A673 (cell line): ENCODE measurements at regions not wholly inside any gene's neighbourhood (a gene's known extent, or its start where the extent isn't known, plus 50 kb on each side); places are given as distances from the start of the nearest gene placed in this dataset.

Experiments used
- CTCF ChIP-seq: fragments of 300-800, 200-600 bp; sonication (generic); conservative IDR thresholded peaks from 2 replicates; pipeline ENCODE4 v1.5.1; 2017; ENCODE audit warnings: low read depth, mild to moderate bottlenecking, antibody characterized with exemption, low read length, moderate library complexity, mixed read lengths
- EZH2 ChIP-seq: fragments of 200-600 bp; sonication (generic); IDR thresholded peaks from 2 replicates; pipeline ENCODE4 v1.6.1; 2017; ENCODE audit warnings: borderline replicate concordance, low read depth, mild to moderate bottlenecking, mixed read lengths, antibody characterized with exemption, low read length; ENCODE audit not compliant: poor library complexity, severe bottlenecking

GRCh38 chr17:51439395-51440229 lies 179.3 kb downstream of the UTP18 start:
- TF ChIP-seq EZH2 (no peak), CTCF (no peak)
